Keratinocyte (primary cell): ENCODE measurements at regions not wholly inside any gene's neighbourhood (a gene's known extent, or its start where the extent isn't known, plus 50 kb on each side); places are given as distances from the start of the nearest gene placed in this dataset.

Experiments used
- DNase-seq: peaks from one replicate; pipeline ENCODE4 v3.0.0-alpha.2; 2011; ENCODE audit warnings: low read depth, missing footprints, low spot score
- FAIRE-seq: peaks from 2 replicates; lab custom pipeline; 2011; peaks lifted over from hg19 to GRCh38; lab: Jason Lieb, UNC
- H2AFZ ChIP-seq: 2 replicates; pipeline ENCODE4 v1.6.0; 2012; ENCODE audit warnings: low read length, control low read depth, inconsistent platforms; ENCODE audit not compliant: control insufficient read depth
- H3K27ac ChIP-seq: 2 replicates; pipeline ENCODE4 v1.5.1; 2011; ENCODE audit warnings: low read length; ENCODE audit not compliant: control insufficient read depth, insufficient read depth
- H3K27me3 ChIP-seq: 3 replicates; pipeline ENCODE4 v1.6.0; 2011; ENCODE audit warnings: low read length; ENCODE audit not compliant: control insufficient read depth, insufficient read depth; ENCODE audit errors: extremely low read depth
- H3K36me3 ChIP-seq, 2 experiments: 2 replicates in 1 of 2; 3 replicates in 1 of 2; pipeline ENCODE4 v1.5.1; 2011; ENCODE audit warnings: low read length in 2 of 2, mild to moderate bottlenecking in 1 of 2; ENCODE audit not compliant: control insufficient read depth in 2 of 2, insufficient read depth in 2 of 2; ENCODE audit errors: extremely low read depth in 1 of 2
- H3K4me1 ChIP-seq: 3 replicates; pipeline ENCODE4 v1.5.1; 2011; ENCODE audit warnings: low read length; ENCODE audit not compliant: control insufficient read depth, insufficient read depth; ENCODE audit errors: extremely low read depth
- H3K4me2 ChIP-seq: 3 replicates; pipeline ENCODE4 v1.6.0; 2011; ENCODE audit warnings: low read depth, low read length; ENCODE audit not compliant: control insufficient read depth, insufficient read depth; ENCODE audit errors: extremely low read depth
- H3K4me3 ChIP-seq, 3 experiments: fragments of 200-600 bp in 1 of 3; sonication (generic) in 1 of 3; 2 replicates in 2 of 3; 3 replicates in 1 of 3; pipeline ENCODE4 v1.5.1; 2011 to 2016; ENCODE audit warnings: low read length in 3 of 3, mild to moderate bottlenecking in 3 of 3, control low read depth in 2 of 3, inconsistent platforms in 1 of 3, low read depth in 1 of 3, mixed read lengths in 1 of 3, mixed run types in 1 of 3, moderate library complexity in 1 of 3; ENCODE audit not compliant: control insufficient read depth in 2 of 3, insufficient read depth in 2 of 3; ENCODE audit errors: extremely low read depth in 1 of 3
- H3K79me2 ChIP-seq: 2 replicates; pipeline ENCODE4 v1.6.0; 2012; ENCODE audit warnings: low read length; ENCODE audit not compliant: control insufficient read depth, insufficient read depth
- H3K9ac ChIP-seq: 3 replicates; pipeline ENCODE4 v1.6.0; 2011; ENCODE audit warnings: low read length; ENCODE audit not compliant: control insufficient read depth, insufficient read depth; ENCODE audit errors: extremely low read depth
- H3K9me1 ChIP-seq: 3 replicates; pipeline ENCODE4 v1.6.0; 2011; ENCODE audit warnings: low read length; ENCODE audit not compliant: control insufficient read depth, insufficient read depth; ENCODE audit errors: extremely low read depth
- H3K9me3 ChIP-seq: 2 replicates; pipeline ENCODE4 v1.5.1; 2012; ENCODE audit warnings: low read depth, low read length; ENCODE audit not compliant: control insufficient read depth
- H4K20me1 ChIP-seq: 3 replicates; pipeline ENCODE4 v1.6.0; 2011; ENCODE audit warnings: low read length; ENCODE audit not compliant: control insufficient read depth, insufficient read depth; ENCODE audit errors: extremely low read depth
- CTCF ChIP-seq, 3 experiments: IDR thresholded peaks in 1 of 3; conservative IDR thresholded peaks in 1 of 3; optimal IDR thresholded peaks in 1 of 3; 2 replicates in 2 of 3; 3 replicates in 1 of 3; pipeline versions ENCODE3 to v1.5.1; 2011; ENCODE audit warnings: low read length in 3 of 3, mild to moderate bottlenecking in 3 of 3, moderate library complexity in 2 of 3, control low read depth in 1 of 3, inconsistent platforms in 1 of 3; ENCODE audit not compliant: insufficient read depth in 2 of 3; ENCODE audit errors: extremely low read depth in 1 of 3
- EZH2 ChIP-seq: IDR thresholded peaks from one replicate; pipeline ENCODE4 v1.6.1; 2012; ENCODE audit warnings: inconsistent platforms, mild to moderate bottlenecking, low read length, moderate library complexity
- dilution Hi-C: fragments of 300-500 bp; cut with MboI; formaldehyde crosslinking; loops from one replicate; pipeline ENCODE4 v1.7.0; 2020; ENCODE audit warnings: low sequenced_read_pairs; ENCODE audit not compliant: extremely low pct_ligation_motif_present

- dilution Hi-C loops = no loop called here
- no peaks in the 10 kb centered on the region for H4K20me1 ChIP-seq
- no peak overlapping the region for H3K4me3 ChIP-seq
- H3K4me1 ChIP-seq = no peaks in the 10 kb centered on the region
- FAIRE-seq (no peak), DNase-seq (no peak)
- no peaks in the 10 kb centered on the region for H3K9me1 ChIP-seq
- H3K36me3 ChIP-seq = no peaks in the 10 kb centered on the region
- no peak overlapping the region for H2AFZ ChIP-seq
- no peak overlapping the region for H3K9ac ChIP-seq
- no peak for TF ChIP-seq CTCF (optimal IDR thresholded peaks at IDR 0.05 in 1 of 3, IDR thresholded peaks at IDR 0.05 in 1 of 3, conservative IDR thresholded peaks at IDR 0.05 in 1 of 3; ENCODE audit: extremely low read depth in 1 of 3, insufficient read depth in 2 of 3, low read length in 3 of 3)
- no peak for TF ChIP-seq EZH2
- no peak overlapping the region for H3K4me2 ChIP-seq
- H3K27me3 ChIP-seq = no peaks in the 10 kb centered on the region
- H3K27ac ChIP-seq = no peak overlapping the region
- no peaks in the 10 kb centered on the region for H3K79me2 ChIP-seq
- H3K9me3 ChIP-seq = no peaks in the 10 kb centered on the region
Measured at GRCh38 chr10:129390147-129390546, 76.9 kb upstream of the MGMT start.

GRCh38 chr10:129390726-129391125, 76.3 kb upstream of the MGMT start:
- no peaks in the 10 kb centered on the region for H3K79me2 ChIP-seq
- H4K20me1 ChIP-seq = no peaks in the 10 kb centered on the region
- FAIRE-seq (no peak), DNase-seq (no peak)
- no peak overlapping the region for H3K27ac ChIP-seq
- H3K36me3 ChIP-seq = no peaks in the 10 kb centered on the region
- H3K27me3 ChIP-seq = no peaks in the 10 kb centered on the region
- H3K4me3 ChIP-seq = no peak overlapping the region
- H3K4me2 ChIP-seq = no peak overlapping the region
- dilution Hi-C loops = no loop called here
- TF ChIP-seq EZH2 = no peak
- no peak for TF ChIP-seq CTCF (optimal IDR thresholded peaks at IDR 0.05 in 1 of 3, IDR thresholded peaks at IDR 0.05 in 1 of 3, conservative IDR thresholded peaks at IDR 0.05 in 1 of 3; ENCODE audit: extremely low read depth in 1 of 3, insufficient read depth in 2 of 3, low read length in 3 of 3)
- no peaks in the 10 kb centered on the region for H3K4me1 ChIP-seq
- H3K9me3 ChIP-seq = no peaks in the 10 kb centered on the region
- H3K9ac ChIP-seq = no peak overlapping the region
- H2AFZ ChIP-seq = no peak overlapping the region
- H3K9me1 ChIP-seq = no peaks in the 10 kb centered on the region
